ENCODE measurements at regions not wholly inside any gene's neighbourhood (a gene's known extent, or its start where the extent isn't known, plus 50 kb on each side); places are given as distances from the start of the nearest gene placed in this dataset.

DNA sequence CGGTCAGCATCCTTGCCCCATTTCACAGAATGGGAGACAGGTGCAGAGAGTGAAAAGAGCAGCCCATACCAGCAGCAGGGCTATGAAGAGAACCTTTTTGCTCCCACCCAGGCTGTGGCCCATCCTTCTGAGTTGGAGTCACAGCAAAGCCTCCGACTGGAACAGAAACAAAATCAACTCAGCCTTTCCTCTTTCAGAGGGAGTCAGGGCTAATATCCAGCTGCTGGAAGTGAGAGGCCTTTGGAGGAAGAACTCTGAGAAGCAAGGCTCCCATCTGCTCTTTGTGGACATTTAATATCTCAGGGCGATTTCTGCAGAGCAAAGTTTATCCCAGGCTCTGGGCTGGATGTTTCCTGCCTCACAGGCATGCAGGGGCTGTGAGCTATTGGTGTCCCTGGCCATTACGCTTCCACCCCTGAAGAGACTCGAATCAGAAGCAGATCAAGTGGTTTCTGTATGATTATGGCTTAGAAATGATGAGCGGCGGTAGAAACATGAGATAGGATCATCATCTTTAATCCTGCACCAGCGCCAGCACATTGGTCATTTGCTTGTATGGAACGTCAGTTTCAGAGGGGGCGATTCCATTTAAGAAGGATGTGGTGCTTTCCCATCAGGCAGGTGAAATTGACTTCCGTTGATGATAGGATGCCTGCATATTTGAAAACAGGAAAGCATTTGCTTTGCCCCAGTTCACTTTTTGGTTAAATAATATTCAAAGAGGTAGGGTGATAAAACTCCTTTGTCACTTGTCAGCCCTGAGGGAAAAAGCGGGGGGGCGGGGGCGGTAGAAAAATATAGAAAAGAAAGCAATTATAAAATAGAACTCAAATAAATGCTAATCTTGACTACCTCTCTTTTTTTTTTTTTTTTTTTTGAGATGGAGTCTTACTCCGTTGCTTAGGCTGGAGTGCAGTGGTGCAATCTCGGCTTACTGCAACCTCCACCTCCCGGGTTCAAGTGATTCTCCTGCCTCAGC lies 152.4 kb downstream of the LRRC30 start:
- H3K4me1 ChIP-seq, result no peaks in the 10 kb centered on the region
- no peaks in the 10 kb centered on the region for H3K9me3 ChIP-seq
- TF ChIP-seq EP300 (IDR thresholded peaks at IDR 0.05) (no peak), POLR2AphosphoS5 (IDR thresholded peaks at IDR 0.05) (no peak), POLR2A (IDR thresholded peaks at IDR 0.05) (no peak)
- TF ChIP-seq, protein P1, sequence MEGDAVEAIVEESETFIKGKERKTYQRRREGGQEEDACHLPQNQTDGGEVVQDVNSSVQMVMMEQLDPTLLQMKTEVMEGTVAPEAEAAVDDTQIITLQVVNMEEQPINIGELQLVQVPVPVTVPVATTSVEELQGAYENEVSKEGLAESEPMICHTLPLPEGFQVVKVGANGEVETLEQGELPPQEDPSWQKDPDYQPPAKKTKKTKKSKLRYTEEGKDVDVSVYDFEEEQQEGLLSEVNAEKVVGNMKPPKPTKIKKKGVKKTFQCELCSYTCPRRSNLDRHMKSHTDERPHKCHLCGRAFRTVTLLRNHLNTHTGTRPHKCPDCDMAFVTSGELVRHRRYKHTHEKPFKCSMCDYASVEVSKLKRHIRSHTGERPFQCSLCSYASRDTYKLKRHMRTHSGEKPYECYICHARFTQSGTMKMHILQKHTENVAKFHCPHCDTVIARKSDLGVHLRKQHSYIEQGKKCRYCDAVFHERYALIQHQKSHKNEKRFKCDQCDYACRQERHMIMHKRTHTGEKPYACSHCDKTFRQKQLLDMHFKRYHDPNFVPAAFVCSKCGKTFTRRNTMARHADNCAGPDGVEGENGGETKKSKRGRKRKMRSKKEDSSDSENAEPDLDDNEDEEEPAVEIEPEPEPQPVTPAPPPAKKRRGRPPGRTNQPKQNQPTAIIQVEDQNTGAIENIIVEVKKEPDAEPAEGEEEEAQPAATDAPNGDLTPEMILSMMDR (IDR thresholded peaks at IDR 0.05), result no peak
- H3K27ac ChIP-seq, result no peak overlapping the region
- H3K36me3 ChIP-seq, result no peaks in the 10 kb centered on the region
- WGBS, 2 donors (ENCODE audit: low coverage in 1 of 2), result 65 to 81% methylated on average over 11 to 14 of the region's 17 CpGs
- no peak for ATAC-seq
- H3K4me3 ChIP-seq, result no peak overlapping the region
- no peaks in the 10 kb centered on the region for H3K27me3 ChIP-seq

DNA sequence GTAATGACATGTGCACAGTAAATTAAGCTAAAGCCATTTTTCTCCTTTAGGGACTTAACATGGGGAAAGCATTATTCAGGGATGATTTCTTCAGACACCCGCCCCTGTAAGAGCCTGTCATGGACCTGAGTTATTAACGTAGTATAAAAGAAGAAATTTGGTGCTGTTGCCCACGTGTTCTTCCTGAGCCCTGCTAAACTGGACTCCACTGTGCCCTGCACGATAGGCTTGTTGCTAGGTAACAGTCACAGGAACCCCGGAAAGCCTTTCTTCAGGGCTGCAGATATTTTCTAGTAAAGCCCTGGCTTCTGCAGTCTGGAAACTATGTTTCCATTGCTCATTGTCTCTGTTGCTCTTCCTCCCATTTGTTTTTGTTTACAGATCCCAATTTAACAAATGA lies 157.9 kb downstream of the LRRC30 start:
- Histone ChIP-seq H3K27ac (no peak overlapping the region), H3K4me1 (peaks cover 0 to 5% (median 0%) of the 10 kb centered on the region in 3 donors), H3K9me3 (no peaks in the 10 kb centered on the region), H3K4me3 (no peak overlapping the region), H3K27me3 (no peaks in the 10 kb centered on the region), H3K36me3 (no peaks in the 10 kb centered on the region)
- 19 to 35% methylated on average over 5 of the region's 5 CpGs for WGBS, 2 donors (ENCODE audit: low coverage in 1 of 2)
- TF ChIP-seq POLR2A (IDR thresholded peaks at IDR 0.05), result no peak
- ATAC-seq, result no peak

- no peak for TF ChIP-seq EP300 (IDR thresholded peaks at IDR 0.05)
- TF ChIP-seq POLR2A (IDR thresholded peaks at IDR 0.05), result no peak
- TF ChIP-seq, protein P1 (IDR thresholded peaks at IDR 0.05), result no peak
- no peak for TF ChIP-seq POLR2AphosphoS5 (IDR thresholded peaks at IDR 0.05)
- Histone ChIP-seq H3K9me3 (no peaks in the 10 kb centered on the region), H3K36me3 (no peaks in the 10 kb centered on the region), H3K4me3 (no peak overlapping the region), H3K4me1 (peaks cover 0 to 14% (median 0%) of the 10 kb centered on the region in 3 donors), H3K27me3 (no peaks in the 10 kb centered on the region), H3K27ac (no peak overlapping the region)
- peak; percentile 57 for ATAC-seq
- 71 to 72% methylated on average over 3 to 5 of the region's 5 CpGs for WGBS, 2 donors (ENCODE audit: low coverage in 1 of 2)
Observed at GRCh38 chr18:7390731-7391492, 160.0 kb downstream of the LRRC30 start.

- TF ChIP-seq POLR2AphosphoS5 (IDR thresholded peaks at IDR 0.05), result no peak
- no peak for TF ChIP-seq EP300 (IDR thresholded peaks at IDR 0.05)
- TF ChIP-seq, protein P1 (IDR thresholded peaks at IDR 0.05), result no peak
- no peak for TF ChIP-seq POLR2A (IDR thresholded peaks at IDR 0.05)
- ATAC-seq, result no peak
- Histone ChIP-seq H3K9me3 (no peaks in the 10 kb centered on the region), H3K36me3 (no peaks in the 10 kb centered on the region), H3K4me3 (no peak overlapping the region), H3K4me1 (peaks cover 0 to 14% (median 0%) of the 10 kb centered on the region in 3 donors), H3K27ac (no peak overlapping the region), H3K27me3 (no peaks in the 10 kb centered on the region)
- 89% methylated on average over 8 to 9 of the region's 9 CpGs for WGBS, 2 donors (ENCODE audit: low coverage in 1 of 2)
Observed at GRCh38 chr18:7393080-7393479, 162.2 kb downstream of the LRRC30 start.

GRCh38 chr18:7394050-7394659 lies 163.3 kb downstream of the LRRC30 start:
- Histone ChIP-seq H3K4me1 (peaks cover 0 to 14% (median 0%) of the 10 kb centered on the region in 3 donors), H3K27me3 (no peaks in the 10 kb centered on the region), H3K4me3 (no peak overlapping the region), H3K36me3 (no peaks in the 10 kb centered on the region), H3K9me3 (no peaks in the 10 kb centered on the region), H3K27ac (peak overlapping the region in 1 of 4 donors; percentile 18)
- TF ChIP-seq EP300 (IDR thresholded peaks at IDR 0.05), result no peak
- TF ChIP-seq, protein P1 (IDR thresholded peaks at IDR 0.05), result no peak
- TF ChIP-seq POLR2AphosphoS5 (IDR thresholded peaks at IDR 0.05), result no peak
- TF ChIP-seq POLR2A (IDR thresholded peaks at IDR 0.05), result no peak
- ATAC-seq, result no peak
- WGBS, 2 donors (ENCODE audit: low coverage in 1 of 2), result 62 to 70% methylated on average over 3 to 7 of the region's 9 CpGs

Data from gastroesophageal sphincter (tissue), 4 donors.